NCI-H146 (cell line): ENCODE measurements at regions not wholly inside any gene's neighbourhood (a gene's known extent, or its start where the extent isn't known, plus 50 kb on each side); places are given as distances from the start of the nearest gene placed in this dataset.
"Not testable (repeated sequence)": the region's sequence is repeated elsewhere in the genome, so short reads cannot be mapped to it uniquely, and the experiment has no call there.

Experiments used
- DNase-seq: peaks from one replicate; lab custom pipeline; 2025; lab: John Stamatoyannopoulos, UW

- DNase-seq, result no peak
These were observed 80.3 kb downstream of the POU3F4 start for GRCh38 chrX:83588409-83588808.

DNA sequence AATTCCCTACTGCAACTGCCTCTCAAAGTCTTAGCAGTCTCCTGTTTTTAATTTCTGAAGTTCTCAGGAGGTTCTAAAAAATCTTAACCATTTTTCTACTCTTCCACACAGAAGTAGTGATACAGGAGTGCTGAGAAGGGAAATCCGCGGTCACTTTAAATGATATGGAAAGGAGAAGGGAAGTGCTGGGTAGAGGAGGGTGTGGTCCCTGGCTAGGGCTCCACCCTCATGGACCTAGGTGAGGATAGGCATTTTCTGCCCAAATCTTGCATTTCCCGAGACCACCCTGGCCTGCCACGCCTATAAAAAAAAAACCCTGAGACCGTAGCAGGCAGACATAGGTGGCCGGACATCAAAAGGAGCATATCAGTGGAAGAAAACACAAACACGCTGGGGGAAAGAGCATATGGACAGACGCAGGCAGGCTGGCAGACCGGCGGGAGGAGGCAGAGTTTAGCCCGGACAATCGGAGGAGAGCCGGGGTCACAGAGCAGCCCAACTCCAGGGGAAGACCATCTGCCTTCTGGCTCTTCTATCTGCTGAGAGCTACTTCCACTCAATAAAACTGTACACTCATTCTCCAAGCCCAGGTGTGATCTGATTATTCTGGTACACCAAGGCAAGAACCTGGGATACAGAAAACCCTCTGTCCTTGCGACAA, 85.7 kb downstream of the POU3F4 start:
- no peak for DNase-seq

DNA sequence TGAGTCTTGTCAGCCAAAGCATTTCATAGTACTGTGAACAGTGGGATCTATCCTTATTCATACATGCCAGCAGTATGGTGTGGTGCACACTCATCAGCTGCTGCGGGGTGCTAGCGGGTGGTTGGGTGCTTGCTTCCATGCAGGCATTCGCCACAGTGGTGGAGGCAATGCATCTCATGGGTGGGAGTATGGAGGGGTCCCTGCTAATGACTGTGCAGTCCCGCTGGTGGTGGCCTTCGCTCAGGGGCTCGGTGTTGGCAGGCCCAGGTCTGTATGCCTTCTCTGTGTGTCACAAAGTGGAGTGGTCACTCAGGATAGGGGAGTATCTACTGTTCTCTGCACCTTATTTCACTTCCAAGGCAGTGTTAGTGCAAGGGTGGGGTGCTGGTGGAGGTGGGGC, 122.6 kb downstream of the POU3F4 start:
- no peak for DNase-seq

DNA sequence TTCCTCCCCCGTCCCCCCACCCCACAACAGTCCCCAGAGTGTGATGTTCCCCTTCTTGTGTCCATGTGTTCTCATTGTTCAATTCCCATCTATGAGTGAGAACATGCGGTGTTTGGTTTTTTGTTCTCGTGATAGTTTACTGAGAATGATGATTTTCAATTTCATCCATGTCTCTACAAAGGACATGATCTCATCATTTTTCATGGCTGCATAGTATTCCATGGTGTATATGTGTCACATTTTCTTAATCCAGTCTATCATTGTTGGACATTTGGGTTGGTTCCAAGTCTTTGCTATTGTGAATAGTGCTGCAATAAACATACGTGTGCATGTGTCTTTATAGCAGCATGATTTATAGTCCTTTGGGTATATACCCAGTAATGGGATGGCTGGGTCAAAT, 141.6 kb downstream of the POU3F4 start:
- not testable (repeated sequence) for DNase-seq

DNA sequence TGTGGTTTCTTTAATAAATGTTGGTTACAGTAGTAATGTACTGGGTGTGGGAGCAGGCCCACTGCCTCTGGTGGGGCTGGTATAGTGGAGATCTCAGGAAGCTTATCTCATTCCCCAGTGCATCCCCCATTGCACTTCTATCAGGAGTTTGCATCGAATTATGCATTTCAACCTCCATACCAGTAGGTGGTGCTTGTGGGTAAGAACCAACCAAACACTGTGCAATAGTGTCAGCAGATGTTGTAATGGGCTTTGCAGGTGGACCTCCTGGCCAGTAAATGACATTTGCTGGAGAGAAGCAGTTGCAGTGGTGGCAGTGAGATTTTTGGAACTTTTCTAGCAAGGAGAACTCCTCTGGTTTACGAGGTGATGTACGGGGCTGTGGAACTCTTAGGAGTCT, 150.6 kb downstream of the POU3F4 start:
- DNase-seq, result peak; percentile 19
